K562 (cell line): ENCODE measurements at regions not wholly inside any gene's neighbourhood (a gene's known extent, or its start where the extent isn't known, plus 50 kb on each side); places are given as distances from the start of the nearest gene placed in this dataset.

Experiments used
- BCL6 ChIP-seq: fragments of 250-450 bp; sonication (Bioruptor Pico); IDR thresholded peaks from 2 replicates; pipeline ENCODE4 v1.4.0; 2020
- CHD2 ChIP-seq: IDR thresholded peaks from 2 replicates; pipeline ENCODE4 v1.6.1; 2011; ENCODE audit warnings: low read depth, low read length
- JUNB ChIP-seq: fragments of 450-650 bp; formaldehyde crosslinking; conservative IDR thresholded peaks from 2 replicates; pipeline ENCODE4 v1.4.0; 2020; ENCODE audit warnings: mild to moderate bottlenecking
- POLR2A ChIP-seq: fragments of 450-650 bp; conservative IDR thresholded peaks from 2 replicates; pipeline ENCODE4 v1.6.1; 2016
- SMAD4 ChIP-seq: fragments of 250-450 bp; sonication (Bioruptor Pico); conservative IDR thresholded peaks from 2 replicates; pipeline ENCODE4 v1.8.0; 2021; ENCODE audit warnings: inconsistent platforms, mild to moderate bottlenecking, moderate library complexity
- ZNF274 ChIP-seq: IDR thresholded peaks from 2 replicates; pipeline ENCODE4 v1.6.1; 2011; ENCODE audit warnings: low read depth, mild to moderate bottlenecking, low read length, moderate library complexity, borderline replicate concordance
- ZZZ3 ChIP-seq: fragments of 450-650 bp; IDR thresholded peaks from 2 replicates; pipeline ENCODE4 v1.6.1; 2016; ENCODE audit warnings: antibody characterized with exemption, mild to moderate bottlenecking, moderate library complexity
- TF ChIP-seq, protein P1 (sequence below), 2 experiments: fragments of 450-650 bp; formaldehyde crosslinking in 1 of 2; IDR thresholded peaks; 2 replicates each; pipeline versions ENCODE4 v1.4.0 to v1.6.1; 2014 to 2020; ENCODE audit warnings: mild to moderate bottlenecking in 2 of 2, borderline replicate concordance in 1 of 2, low read depth in 1 of 2
- TF ChIP-seq, protein P2 (sequence below), 3 experiments: IDR thresholded peaks in 2 of 3; conservative IDR thresholded peaks in 1 of 3; 2 replicates each; pipeline ENCODE4 v1.5.1; 2011 to 2012; ENCODE audit warnings: low read length in 3 of 3, mild to moderate bottlenecking in 3 of 3, control low read depth in 2 of 3, improper control_type of control experiment in 1 of 3, inconsistent platforms in 1 of 3, low read depth in 1 of 3, mixed read lengths in 1 of 3, moderate library complexity in 1 of 3; ENCODE audit not compliant: insufficient read depth in 2 of 3

DNA sequence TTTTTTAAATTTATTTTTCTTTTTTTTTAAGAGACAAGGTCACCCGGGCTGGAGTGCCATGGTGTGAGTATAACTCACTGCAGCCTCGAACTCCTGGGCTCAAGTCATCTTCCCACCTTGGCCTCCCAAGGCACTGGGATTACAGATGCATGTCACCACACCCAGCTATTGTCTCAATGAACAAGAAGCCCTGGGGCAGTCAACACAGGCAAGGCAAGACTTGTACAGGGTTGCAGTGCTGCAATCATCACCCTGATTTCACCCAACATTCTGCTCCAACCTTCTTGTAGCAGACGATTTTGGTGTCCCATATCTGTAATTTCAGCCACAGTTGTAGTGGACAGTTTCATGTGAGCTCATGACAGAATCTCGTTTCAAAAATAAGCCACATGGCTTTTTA is 205.8 kb upstream of the KIF2A start:
- TF ChIP-seq CHD2, result no peak
- TF ChIP-seq, protein P1, sequence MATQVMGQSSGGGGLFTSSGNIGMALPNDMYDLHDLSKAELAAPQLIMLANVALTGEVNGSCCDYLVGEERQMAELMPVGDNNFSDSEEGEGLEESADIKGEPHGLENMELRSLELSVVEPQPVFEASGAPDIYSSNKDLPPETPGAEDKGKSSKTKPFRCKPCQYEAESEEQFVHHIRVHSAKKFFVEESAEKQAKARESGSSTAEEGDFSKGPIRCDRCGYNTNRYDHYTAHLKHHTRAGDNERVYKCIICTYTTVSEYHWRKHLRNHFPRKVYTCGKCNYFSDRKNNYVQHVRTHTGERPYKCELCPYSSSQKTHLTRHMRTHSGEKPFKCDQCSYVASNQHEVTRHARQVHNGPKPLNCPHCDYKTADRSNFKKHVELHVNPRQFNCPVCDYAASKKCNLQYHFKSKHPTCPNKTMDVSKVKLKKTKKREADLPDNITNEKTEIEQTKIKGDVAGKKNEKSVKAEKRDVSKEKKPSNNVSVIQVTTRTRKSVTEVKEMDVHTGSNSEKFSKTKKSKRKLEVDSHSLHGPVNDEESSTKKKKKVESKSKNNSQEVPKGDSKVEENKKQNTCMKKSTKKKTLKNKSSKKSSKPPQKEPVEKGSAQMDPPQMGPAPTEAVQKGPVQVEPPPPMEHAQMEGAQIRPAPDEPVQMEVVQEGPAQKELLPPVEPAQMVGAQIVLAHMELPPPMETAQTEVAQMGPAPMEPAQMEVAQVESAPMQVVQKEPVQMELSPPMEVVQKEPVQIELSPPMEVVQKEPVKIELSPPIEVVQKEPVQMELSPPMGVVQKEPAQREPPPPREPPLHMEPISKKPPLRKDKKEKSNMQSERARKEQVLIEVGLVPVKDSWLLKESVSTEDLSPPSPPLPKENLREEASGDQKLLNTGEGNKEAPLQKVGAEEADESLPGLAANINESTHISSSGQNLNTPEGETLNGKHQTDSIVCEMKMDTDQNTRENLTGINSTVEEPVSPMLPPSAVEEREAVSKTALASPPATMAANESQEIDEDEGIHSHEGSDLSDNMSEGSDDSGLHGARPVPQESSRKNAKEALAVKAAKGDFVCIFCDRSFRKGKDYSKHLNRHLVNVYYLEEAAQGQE (IDR thresholded peaks at IDR 0.05; ENCODE audit: borderline replicate concordance), result no peak
- TF ChIP-seq, protein P1 (CRISPR knock-in tag; IDR thresholded peaks at IDR 0.05; ENCODE audit: low read depth), result no peak
- no peak for TF ChIP-seq ZZZ3
- TF ChIP-seq BCL6, result no peak
- TF ChIP-seq, protein P2, sequence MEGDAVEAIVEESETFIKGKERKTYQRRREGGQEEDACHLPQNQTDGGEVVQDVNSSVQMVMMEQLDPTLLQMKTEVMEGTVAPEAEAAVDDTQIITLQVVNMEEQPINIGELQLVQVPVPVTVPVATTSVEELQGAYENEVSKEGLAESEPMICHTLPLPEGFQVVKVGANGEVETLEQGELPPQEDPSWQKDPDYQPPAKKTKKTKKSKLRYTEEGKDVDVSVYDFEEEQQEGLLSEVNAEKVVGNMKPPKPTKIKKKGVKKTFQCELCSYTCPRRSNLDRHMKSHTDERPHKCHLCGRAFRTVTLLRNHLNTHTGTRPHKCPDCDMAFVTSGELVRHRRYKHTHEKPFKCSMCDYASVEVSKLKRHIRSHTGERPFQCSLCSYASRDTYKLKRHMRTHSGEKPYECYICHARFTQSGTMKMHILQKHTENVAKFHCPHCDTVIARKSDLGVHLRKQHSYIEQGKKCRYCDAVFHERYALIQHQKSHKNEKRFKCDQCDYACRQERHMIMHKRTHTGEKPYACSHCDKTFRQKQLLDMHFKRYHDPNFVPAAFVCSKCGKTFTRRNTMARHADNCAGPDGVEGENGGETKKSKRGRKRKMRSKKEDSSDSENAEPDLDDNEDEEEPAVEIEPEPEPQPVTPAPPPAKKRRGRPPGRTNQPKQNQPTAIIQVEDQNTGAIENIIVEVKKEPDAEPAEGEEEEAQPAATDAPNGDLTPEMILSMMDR (IDR thresholded peaks at IDR 0.05 in 2 of 3, conservative IDR thresholded peaks at IDR 0.05 in 1 of 3; ENCODE audit: insufficient read depth in 2 of 3, low read depth in 1 of 3, low read length in 3 of 3), result no peak
- no peak for TF ChIP-seq SMAD4 (CRISPR knock-in tag)
- TF ChIP-seq ZNF274, result no peak
- no peak for TF ChIP-seq POLR2A
- TF ChIP-seq JUNB (CRISPR knock-in tag), result no peak
